ENCODE measurements at regions not wholly inside any gene's neighbourhood (a gene's known extent, or its start where the extent isn't known, plus 50 kb on each side); places are given as distances from the start of the nearest gene placed in this dataset.

DNA sequence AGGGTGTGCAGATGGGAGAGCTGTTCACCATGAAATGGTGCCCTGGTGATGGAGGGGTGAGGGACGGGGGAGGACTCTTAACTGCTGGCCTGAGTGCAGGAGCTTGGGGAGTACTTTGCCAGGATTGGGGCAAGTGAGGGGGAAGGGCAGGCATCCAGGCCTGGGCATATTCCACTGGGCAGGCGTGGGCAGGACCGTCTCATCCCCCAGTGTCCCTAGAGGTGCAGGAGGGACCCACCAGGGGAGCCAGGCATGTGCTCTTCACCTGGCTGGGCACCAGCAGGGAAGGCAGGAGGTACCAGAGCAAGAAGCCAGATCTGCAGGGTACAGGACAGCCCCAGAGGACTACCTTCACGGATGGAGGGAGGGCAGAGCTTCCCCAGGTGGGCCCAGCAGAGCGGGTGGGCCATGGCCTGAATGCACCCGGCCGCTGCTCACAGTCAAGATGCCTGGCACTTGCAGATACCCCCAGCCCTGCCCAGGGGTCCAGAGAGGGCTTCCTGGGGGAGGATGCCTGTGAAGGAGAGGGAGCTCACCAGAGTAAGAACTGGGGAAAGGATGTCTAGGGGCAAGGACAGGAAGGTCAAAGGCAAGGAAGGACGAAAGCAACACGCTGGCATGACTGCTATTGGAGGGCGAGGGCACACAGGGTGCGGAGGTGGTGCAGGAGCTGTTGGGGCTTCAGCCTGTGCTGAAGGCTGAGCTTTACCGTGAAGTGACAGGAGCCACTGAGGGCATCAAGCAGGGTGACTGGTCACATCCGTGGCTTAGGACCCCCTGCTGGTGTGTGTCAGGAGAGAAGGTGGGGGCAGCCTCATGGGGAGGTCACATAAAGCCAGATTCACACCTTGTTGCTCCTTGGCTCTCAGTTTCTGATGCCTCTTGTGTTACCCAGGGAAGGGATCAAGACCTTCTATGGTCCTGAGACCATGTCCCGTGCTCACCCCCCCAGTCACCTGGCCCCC lies 68.2 kb upstream of the NKX1-1 start:
- no peak for DNase-seq

DNA sequence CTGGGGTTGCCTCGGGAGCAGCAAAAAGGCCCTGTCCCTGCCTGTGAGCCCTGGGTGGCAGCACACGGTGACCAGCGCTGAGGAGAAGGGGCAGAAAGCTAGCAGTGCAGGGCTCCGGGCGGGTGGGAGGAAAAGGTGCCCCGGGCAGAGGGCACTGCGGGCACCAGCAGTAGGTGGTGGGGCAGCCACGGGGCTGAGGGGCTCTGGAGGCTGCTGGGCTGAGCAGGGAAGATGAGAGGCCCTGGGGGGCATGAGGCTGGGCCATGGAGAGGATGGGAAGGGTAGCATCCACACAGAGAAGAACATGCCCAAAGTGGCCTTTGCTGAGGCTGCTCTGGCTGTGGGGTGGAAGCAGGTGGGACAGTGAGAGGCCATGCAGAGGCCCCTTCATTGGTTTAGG lies 67.5 kb upstream of the NKX1-1 start:
- DNase-seq = no peak

DNA sequence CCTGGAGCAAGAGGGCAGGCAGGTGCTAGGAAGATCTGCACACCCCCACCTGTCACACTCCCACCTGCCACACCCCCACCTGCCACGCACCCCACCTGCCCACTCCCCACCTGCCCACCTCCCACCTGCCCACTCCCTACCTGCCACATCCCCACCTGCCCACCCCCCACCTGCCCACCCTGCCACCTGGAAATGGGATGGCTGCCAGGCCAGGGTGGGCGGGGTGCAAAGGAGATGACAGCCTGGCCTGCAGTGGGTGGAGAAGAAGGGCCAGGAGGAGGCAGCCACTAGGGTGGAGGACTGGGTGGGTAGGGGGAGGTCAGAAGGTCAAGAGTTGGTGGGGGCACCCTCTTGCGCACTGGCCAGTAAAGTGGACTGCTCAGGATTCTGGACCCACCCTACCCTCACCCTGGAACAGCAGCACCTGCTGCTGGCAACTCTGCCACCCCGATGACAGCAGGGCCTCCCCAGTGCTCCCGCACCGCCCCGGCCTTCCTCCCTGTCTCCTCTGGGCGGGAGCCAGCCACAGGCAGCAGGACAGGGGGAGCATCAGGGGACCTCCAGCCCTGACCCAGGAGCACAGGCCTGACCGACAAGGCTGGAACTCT lies 66.8 kb upstream of the NKX1-1 start:
- DNase-seq = no peak

DNA sequence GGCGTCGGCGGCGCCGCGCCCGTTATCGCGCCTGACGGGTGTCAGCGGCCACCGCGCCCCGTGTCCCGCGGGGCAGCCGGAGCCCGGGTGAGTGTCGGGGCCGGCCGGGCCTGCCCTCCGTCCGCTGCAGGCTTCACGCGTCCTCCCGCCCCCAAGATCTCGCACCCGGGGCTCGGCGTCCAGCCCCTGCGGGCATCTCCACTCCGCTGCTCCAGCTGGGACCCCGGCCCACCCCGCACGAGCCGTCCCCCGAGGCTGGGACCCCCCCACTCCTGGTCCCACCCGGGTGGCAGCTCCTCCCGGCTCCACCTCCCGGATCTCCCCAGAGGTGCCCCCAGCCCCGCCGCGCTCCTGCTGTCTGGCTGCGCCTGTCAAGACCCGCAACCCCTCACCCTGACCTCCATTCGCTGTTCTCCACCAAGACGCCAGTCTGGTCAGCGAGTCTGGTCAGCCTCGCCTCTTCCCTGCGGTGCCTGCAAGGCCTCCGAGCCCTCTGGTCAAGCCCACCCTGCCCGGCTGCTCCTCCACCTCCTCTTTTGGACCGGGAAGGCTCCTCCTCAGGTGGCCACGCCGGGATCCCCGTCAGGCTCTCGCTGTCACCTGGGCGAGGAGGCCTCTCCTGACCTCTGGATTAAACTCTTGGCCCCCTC lies 66.0 kb upstream of the NKX1-1 start:
- DNase-seq = no peak

DNA sequence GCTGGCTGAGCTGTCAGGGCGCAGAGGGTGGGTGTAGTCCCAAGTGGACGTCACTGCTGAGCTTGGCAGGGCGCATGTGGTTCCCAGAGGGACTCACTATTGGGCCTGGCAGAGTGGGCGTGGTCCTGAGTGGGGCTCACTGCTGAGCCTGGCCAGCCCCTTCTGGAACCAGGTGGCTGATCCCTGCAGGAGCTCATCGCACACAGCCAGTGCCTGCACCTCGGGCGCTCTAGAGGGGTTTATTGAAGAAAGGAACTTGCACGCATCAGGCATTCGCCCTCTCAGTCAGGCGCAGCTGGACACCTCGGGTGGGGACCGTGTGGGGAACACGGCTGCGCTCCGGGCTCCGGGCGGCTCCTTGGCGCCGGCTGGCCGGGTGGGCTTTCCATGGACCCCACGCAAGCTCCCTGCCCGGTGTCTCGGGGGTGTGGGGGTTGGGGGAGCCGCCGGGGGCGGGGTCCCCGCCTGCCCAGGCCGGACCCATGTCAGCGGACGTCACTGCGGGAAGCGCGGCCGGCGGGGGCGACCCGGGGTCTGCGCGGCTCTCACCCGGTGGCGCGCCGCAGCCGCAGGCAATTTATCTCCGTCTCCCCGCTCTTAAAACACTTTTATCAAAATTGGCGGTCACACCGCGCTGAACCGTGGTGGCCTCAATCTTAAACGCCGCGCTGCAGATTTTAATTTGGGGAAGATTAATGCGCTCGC lies 65.4 kb upstream of the NKX1-1 start:
- no peak for DNase-seq

DNA sequence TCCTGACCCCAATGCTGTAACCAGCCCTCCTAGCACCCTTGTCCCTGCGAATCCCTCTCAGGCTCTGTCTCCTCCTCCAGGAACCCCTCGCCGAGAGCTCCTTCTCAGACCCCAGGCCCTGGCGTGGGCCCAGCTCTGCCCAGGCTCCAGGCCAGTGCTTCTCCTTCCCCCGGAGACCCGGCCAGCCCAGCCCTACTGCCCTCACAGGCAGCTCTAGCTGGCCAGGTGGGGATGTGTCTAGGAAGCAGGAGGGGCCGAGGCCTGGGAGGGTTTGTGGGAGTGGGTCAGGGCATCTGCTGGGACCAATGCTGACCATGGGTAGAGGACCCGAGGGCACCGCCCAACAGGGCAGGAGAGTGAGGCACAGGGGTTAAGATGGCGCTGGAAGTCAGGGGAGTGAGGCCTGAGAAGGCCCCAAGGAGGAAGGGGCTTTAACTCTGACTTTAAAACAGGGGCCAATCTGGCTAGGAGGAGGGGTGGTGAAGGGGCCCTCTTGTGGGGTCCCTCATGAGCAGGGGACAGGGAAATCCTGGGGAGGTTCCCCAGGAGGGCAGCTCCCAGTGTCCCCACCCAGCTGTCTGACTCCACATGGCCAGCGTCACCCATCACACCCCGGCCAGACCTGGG lies 64.7 kb upstream of the NKX1-1 start:
- DNase-seq = no peak

DNA sequence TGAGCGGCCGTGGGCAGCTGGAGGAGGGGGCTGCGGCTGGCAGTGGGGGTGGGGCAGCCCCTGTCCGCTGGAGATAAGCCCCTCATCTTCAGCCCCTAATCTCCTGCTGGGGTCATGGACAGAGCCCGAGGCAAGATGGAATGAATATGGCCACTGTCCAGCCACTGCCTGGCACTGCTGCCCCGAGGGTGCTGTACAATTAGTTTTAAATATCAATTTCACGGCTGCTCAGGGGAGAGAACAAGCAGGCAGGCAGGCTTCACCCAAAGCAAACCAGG lies 64.1 kb upstream of the NKX1-1 start:
- DNase-seq = no peak

DNA sequence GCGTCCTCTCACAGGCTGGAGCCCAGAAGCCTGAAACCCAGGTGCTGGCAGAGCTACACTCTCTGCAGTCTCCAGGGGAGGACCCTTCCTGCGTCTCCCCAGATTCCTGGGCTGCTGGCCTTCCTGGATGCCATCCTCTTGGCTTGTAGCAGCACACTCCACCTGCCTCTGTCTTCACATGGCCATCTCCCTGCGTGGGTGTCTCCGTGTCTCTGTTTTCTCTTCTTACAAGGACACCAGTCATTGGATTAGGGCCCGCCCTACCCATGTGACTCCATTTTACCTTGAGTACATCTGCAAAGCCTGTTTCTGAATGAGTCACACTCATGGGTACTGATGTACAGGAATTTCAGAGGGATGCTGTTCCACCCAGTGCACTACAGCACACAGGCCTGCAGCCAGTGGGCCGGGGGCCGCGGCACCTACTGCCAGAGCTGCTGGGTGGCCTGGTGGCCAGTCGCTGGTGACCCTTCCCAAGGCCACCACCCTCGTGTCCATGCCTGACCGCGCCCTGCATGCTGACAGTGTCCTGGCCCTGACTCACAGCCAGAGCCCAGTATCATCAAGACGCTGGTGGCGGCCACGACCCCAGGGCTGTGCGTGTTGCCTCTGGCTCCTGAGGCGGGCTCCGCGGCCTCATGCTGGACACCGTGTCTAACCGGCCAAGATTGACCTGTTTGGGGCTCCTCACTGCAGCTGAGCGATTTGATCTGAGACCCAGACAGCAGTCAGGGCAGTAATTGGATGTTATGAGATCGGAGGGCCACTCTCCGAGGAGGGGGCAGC lies 63.6 kb upstream of the NKX1-1 start:
- DNase-seq = no peak

DNA sequence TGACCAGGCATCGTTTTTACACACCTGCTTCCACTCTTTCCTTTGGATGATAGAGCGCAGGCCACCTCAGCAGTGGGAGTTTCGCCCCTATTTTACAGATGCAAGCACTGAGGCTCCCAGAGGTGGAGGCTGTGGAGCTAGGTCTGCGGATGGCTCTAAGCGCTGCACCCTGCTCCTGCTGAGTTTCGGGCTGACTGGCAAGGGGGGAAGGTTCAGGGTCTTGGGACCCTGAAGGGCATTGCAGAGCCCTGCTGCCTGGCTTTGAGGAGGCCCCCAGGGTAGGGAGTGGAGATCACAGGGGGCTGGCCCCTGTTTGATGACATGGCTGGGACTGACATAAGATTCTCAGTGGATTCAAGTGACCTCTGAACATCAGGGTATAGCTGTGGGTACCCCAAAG lies 62.8 kb upstream of the NKX1-1 start:
- no peak for DNase-seq

DNA sequence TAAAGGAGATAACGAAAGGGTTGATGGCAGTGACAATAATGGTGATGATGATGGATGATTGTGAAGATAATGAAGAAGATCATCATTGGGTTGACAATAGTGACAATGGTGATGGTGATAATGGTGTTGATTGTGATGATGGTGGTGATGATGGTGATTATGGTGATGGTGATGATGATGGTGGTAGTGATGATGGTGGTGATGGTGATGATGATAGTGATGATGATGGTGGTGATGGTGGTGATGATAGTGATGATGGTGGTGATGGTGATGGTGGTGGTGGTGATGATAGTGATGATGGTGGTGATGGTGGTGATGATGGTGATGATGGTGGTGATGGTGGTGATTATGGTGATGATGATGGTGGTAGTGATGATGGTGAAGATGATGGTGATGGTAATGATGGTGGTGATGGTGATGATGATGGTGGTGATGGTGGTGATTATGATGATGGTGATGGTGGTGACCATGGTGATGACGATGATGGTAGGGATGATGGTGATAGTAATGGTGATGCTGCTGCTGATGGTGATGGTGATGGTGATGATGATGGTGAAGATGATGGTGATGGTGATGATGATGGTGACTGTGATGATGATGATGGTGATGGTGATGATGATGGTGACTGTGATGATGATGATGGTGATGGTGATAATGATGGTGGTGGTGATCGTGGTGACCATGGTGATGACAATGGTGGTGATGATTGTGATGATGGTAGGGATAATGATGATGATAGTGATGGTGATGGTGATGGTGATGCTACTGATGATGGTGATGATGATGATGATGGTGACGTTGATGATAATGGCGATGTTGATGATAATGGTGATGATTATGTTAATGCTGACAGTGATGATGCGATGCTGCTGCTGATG lies 61.6 kb upstream of the NKX1-1 start:
- no peak for DNase-seq

DNA sequence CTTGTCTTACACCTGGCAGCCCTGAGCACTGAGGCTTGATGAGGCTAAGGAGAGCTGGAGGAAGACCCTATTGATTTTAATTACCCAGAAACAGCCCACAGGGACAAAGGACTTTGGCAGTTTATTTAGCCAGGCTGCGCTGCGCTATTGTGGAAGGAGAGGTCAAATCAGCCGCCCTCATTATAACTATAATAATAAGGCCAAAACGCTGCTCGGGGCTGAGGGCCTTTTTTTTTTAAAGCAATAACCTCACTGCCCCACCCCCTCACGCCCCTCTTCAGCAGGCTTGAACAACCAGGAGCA lies 60.6 kb upstream of the NKX1-1 start:
- DNase-seq = no peak

DNA sequence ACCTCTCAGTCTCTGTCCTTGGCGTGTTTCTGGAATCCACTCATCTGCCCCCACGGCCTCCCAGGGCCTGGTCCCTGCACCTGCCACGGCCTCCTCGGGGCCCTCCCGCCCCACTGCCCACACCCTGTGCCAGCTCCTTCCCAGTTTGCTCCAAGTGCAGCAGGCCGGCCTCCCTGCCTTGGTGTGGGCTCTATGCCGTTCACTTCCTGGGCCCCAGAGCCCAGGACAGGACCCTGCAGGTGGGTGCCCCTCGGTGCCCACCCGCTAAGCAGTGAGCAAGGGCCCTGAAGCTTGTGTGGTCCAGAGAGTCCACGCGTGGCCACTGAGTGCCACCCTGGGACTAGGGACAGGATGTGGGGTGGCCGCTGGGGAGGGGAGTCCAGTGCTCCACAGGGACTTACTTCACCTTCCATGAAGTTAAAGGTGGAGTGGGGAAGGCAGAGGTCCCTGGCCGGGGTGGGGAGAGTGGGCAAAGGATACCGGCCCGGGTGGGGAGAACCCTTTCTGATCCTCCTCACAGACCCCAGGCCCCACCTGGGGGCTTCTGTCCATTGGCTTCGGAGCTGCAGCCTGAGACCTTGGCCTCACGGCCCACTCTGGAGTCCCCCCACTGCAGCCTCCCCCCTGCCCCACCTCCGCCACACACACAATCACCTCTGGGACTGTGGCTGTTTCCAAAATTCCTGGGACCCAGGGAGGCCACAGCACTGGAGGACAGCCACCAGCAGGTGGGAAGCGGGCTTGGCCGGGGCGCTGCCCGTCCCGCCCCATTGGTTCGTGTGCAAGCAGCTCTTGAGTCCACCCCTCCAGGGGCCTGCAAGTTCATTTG lies 60.0 kb upstream of the NKX1-1 start:
- DNase-seq = no peak

DNA sequence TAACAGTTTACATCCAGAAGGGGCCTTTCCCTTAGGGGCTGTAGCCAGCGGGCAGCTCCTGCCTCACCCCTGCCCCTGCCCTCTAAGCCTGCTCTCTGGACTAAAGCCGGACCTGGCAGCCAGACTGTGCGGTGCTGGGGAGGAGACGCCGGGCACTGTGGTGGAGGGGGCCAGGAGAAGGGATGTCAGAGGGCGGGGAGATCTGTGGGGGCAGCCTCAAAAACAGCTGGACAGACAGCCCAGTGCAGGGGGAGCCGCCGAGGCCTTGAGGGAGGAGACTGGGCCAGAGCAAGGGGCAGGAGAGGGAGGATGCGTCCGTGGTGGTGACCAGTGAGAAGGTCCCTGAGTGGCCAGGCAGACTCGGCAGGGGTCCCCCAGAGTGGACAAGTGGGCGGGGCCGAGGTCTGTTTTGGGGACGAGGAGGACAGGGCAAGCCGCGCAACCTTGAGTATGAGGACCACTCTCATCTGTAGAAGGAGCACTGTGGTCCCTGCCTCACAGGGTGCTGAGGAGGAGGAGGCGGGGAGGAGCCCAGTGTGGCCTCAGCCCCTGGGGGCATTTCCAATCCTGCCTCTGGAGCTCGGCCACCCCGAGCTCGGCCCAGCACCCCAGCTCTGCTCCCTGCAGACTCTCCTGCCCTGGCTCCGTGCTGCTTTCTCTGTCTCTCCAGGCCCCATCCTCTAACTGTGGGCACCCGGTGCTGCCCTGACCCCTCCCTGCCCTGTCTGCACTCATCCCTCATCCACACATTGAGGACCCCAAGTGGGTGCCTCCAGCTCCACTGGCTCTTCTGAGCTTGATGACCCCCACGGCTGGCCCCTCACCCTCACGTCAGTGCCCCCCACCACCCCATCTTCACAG lies 59.2 kb upstream of the NKX1-1 start:
- no peak for DNase-seq

DNA sequence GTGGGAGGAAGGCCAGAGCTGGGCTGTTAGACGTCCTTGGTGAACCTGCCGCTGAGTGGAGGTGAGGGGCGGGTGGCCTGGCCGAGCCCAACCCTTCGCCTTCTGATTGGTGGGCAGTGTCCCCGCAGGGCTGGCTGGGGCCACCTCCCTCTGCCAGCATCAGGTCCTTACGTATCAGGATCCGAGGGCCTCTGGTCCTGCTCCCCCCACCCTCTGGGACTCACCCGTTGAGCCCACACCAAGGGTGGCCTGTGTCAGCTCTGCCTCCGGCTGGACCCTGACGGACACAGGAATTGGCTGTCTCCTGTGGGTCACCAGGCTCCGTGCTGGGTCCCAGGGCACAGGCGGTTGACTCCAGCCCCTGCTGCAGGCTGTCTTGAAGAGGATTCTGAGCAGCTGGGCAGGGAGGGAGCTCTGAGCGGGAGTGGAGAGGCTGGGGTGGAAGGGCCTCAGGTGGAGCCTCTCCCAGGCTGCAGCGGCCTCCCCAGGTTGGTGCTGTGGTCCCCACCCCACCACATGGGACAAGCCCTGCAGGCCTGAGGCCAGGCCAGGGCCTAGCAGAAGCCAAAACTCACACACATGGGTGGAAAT lies 58.4 kb upstream of the NKX1-1 start:
- DNase-seq = no peak

DNA sequence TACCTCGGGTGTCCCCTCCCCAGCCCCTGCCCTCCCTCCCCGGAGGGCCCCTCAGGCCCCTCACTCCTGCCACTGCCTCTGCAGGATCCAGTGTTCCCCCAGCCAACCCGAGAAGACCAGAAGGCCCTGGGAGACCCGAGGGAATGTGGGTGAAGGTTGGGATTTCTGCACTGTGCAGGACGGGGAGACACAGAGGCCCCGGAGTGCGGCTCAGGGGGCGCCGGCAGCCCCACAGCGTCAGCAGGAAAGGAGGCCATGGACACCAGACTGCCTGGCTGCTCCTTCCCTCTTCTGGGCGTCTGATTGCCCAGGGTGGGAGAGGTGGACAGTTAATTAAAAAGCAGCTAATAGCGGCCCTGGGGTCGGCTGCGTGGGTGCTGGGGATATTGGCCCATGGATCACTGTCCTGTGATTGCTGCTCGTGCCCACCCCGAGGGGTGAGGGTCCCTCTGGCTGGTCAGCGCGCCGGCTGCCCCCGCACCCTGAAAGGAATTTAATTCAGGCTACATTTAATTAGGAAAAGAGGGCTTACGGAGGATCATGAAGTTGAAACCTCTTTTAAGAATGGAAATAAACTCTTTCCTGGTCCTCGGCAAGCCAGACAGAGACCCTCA lies 57.8 kb upstream of the NKX1-1 start:
- no peak for DNase-seq

DNA sequence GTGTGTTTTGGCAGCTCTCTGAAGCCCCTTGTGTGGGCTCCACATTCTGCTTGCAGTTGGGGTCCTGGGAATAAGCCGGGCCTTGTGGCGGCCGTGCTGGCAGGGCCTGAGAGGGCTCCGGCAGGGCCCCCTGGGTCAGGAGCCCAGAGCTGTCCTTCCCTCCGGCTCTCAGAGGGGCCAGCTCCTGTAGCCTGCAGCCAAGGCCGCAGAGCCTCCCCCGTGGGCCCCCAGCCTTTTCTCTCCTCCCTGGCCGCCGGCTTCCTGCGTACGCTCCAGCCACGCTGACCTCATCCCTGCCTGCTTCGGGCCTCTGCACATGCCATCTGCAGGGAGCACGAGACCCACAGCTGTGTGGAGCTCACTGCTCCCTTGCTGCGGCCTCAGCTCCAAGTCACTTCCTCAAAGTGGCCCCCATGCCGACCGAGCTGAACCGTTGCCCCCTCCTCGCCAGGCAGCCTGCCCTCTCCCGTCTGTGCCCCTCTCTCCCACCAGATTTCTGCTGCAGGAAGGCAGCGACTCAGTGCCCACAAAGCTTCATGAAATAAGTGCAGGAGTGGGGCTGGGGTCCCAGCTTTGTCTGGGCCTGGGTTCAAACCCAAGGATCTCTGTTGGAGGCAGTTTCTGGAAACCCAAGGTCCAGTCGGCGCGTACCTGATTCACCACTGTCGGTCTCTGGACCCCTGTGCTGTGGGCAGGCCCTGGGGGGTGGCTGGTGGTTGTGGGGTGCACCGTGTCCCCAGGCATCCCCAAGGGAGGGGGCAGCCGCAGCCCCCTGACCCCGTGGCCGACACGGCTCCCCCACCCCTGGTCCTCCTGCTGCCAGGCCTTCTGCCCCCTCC lies 57.1 kb upstream of the NKX1-1 start:
- no peak for DNase-seq

DNA sequence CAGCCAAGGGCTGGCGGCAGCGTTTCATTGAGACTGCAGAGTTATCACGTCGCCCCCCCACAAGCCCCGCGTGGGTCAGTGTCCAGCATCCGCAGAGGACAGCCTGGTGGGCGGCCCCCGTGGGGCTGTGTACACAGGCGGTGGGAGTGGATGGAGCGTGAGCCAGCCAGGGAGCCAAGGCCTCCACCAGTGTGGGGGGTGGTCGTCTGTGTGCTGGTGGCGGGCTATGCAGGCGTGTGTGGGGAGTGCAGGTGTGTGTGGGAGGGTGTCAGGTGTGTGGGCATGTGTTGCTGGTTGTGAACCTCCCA lies 56.5 kb upstream of the NKX1-1 start:
- no peak for DNase-seq

Measured in hippocampal formation (tissue), 2 donors.